ENCODE measurements at regions not wholly inside any gene's neighbourhood (a gene's known extent, or its start where the extent isn't known, plus 50 kb on each side); places are given as distances from the start of the nearest gene placed in this dataset. TPM values are rescaled to one million over a fixed set of nuclear protein-coding genes. Genes with fewer than 3 reads are reported as not detected.

GRCh38 chr5:149432376-149432775 lies 53.3 kb upstream of the IL17B start:
- no peak overlapping the region for H3K27ac Mint-ChIP-seq
- POLR2A ChIA-PET, result no interaction called here
- no peaks in the 10 kb centered on the region for H3K9me3 Mint-ChIP-seq (ENCODE audit: insufficient read depth)
- H3K4me3 Mint-ChIP-seq, result no peak overlapping the region
- H3K36me3 Mint-ChIP-seq (ENCODE audit: low read depth), result no peaks in the 10 kb centered on the region
- DNase-seq (no peak), ATAC-seq (no peak)
- H3K4me1 Mint-ChIP-seq (ENCODE audit: low read depth), result peaks cover 34% of the 10 kb centered on the region
- CTCF ChIA-PET, result interaction anchor here (1.0 to 5.4 kb wide), 9 partner anchors 10 to 186 kb away, joined by 3 to 44 read pairs (median 25); no protein-coding TSS in a partner anchor
- H3K27me3 Mint-ChIP-seq (ENCODE audit: low read depth), result peaks cover 1% of the 10 kb centered on the region

- H3K4me3 Mint-ChIP-seq, result no peak overlapping the region
Observed at GRCh38 chr5:149429839-149430721, 51.0 kb upstream of the IL17B start.

More at GRCh38 chr5:149429839-149430721, 51.0 kb upstream of the IL17B start:
- H3K27me3 Mint-ChIP-seq (ENCODE audit: low read depth), result peaks cover 4% of the 10 kb centered on the region
- no peak for ATAC-seq
- H3K9me3 Mint-ChIP-seq (ENCODE audit: insufficient read depth), result no peaks in the 10 kb centered on the region
- DNase-seq, result peak; percentile 29
- POLR2A ChIA-PET, result interaction anchor here (0.6 kb wide), 1 partner anchor 119 kb away, joined by 4 read pairs; no protein-coding TSS in a partner anchor
- no peak overlapping the region for H3K27ac Mint-ChIP-seq
- no peaks in the 10 kb centered on the region for H3K36me3 Mint-ChIP-seq (ENCODE audit: low read depth)
- CTCF ChIA-PET, result interaction anchor here (0.8 to 4.2 kb wide), 4 partner anchors 12 to 135 kb away, joined by 3 to 25 read pairs (median 4); no protein-coding TSS in a partner anchor
- H3K4me1 Mint-ChIP-seq (ENCODE audit: low read depth), result peaks cover 34% of the 10 kb centered on the region

Small RNA genes lying in the stretch of these regions (microRNA-seq; reads per million reads assigned to microRNA genes)
- gene MIR145, result not detected
